ENCODE measurements at regions not wholly inside any gene's neighbourhood (a gene's known extent, or its start where the extent isn't known, plus 50 kb on each side); places are given as distances from the start of the nearest gene placed in this dataset.

GRCh38 chr4:32106767-32107166 is 1386.6 kb downstream of the PCDH7 start:
- Histone ChIP-seq H4K20me1 (ENCODE audit: insufficient read depth, poor library complexity, severe bottlenecking) (no peaks in the 10 kb centered on the region), H3K4me1 (ENCODE audit: insufficient read depth) (no peaks in the 10 kb centered on the region), H3K27ac (no peak overlapping the region), H3K27me3 (no peaks in the 10 kb centered on the region), H3K9me2 (replicated peaks; ENCODE audit: insufficient read depth) (no peaks in the 10 kb centered on the region), H2AFZ (no peak overlapping the region), H3K4me3 (no peak overlapping the region), H3K79me2 (no peaks in the 10 kb centered on the region), H3K36me3 (replicated peaks; ENCODE audit: insufficient read depth, low read depth) (no peaks in the 10 kb centered on the region), H3K9me3 (ENCODE audit: low read depth) (no peaks in the 10 kb centered on the region), H3K4me2 (no peak overlapping the region)
- WGBS (ENCODE audit: low lambda C conversion rate, missing lambda C conversion rate): 90% methylated on average over 3 of the region's 3 CpGs
- TF ChIP-seq EZH2phosphoT487 (IDR thresholded peaks at IDR 0.05; ENCODE audit: low read depth, severe bottlenecking, unreplicated experiment) (no peak), CTCF (IDR thresholded peaks at IDR 0.05; ENCODE audit: poor library complexity) (no peak), EZH2 (IDR thresholded peaks at IDR 0.05; ENCODE audit: borderline replicate concordance) (no peak)
- no peak for DNase-seq (ENCODE audit: low spot score)

- H3K27ac ChIP-seq: no peak overlapping the region
- no peaks in the 10 kb centered on the region for H3K27me3 ChIP-seq
- no peaks in the 10 kb centered on the region for H3K4me1 ChIP-seq (ENCODE audit: insufficient read depth)
- no peak overlapping the region for H3K4me2 ChIP-seq
- no peaks in the 10 kb centered on the region for H3K36me3 ChIP-seq (replicated peaks; ENCODE audit: insufficient read depth, low read depth)
- no peaks in the 10 kb centered on the region for H3K79me2 ChIP-seq
- H3K4me3 ChIP-seq: no peak overlapping the region
- no peak for DNase-seq (ENCODE audit: low spot score)
- TF ChIP-seq CTCF (IDR thresholded peaks at IDR 0.05; ENCODE audit: poor library complexity): no peak
- TF ChIP-seq EZH2 (IDR thresholded peaks at IDR 0.05; ENCODE audit: borderline replicate concordance): no peak
- TF ChIP-seq EZH2phosphoT487 (IDR thresholded peaks at IDR 0.05; ENCODE audit: low read depth, severe bottlenecking, unreplicated experiment): no peak
- H3K9me2 ChIP-seq (replicated peaks; ENCODE audit: insufficient read depth): no peaks in the 10 kb centered on the region
- no peaks in the 10 kb centered on the region for H3K9me3 ChIP-seq (ENCODE audit: low read depth)
- H2AFZ ChIP-seq: no peak overlapping the region
- H4K20me1 ChIP-seq (ENCODE audit: insufficient read depth, poor library complexity, severe bottlenecking): no peaks in the 10 kb centered on the region
These were observed 1392.7 kb downstream of the PCDH7 start for GRCh38 chr4:32112891-32113290.

GRCh38 chr4:32117693-32118092 is 1397.5 kb downstream of the PCDH7 start:
- TF ChIP-seq CTCF (IDR thresholded peaks at IDR 0.05; ENCODE audit: poor library complexity): peak; percentile 11
- TF ChIP-seq EZH2 (IDR thresholded peaks at IDR 0.05; ENCODE audit: borderline replicate concordance): no peak
- no peak for TF ChIP-seq EZH2phosphoT487 (IDR thresholded peaks at IDR 0.05; ENCODE audit: low read depth, severe bottlenecking, unreplicated experiment)
- 77% methylated on average over 3 of the region's 3 CpGs for WGBS (ENCODE audit: low lambda C conversion rate, missing lambda C conversion rate)
- no peaks in the 10 kb centered on the region for H3K79me2 ChIP-seq
- no peaks in the 10 kb centered on the region for H3K27me3 ChIP-seq
- H4K20me1 ChIP-seq (ENCODE audit: insufficient read depth, poor library complexity, severe bottlenecking): no peaks in the 10 kb centered on the region
- H3K9me2 ChIP-seq (replicated peaks; ENCODE audit: insufficient read depth): no peaks in the 10 kb centered on the region
- H3K27ac ChIP-seq: no peak overlapping the region
- no peaks in the 10 kb centered on the region for H3K36me3 ChIP-seq (replicated peaks; ENCODE audit: insufficient read depth, low read depth)
- no peak overlapping the region for H2AFZ ChIP-seq
- no peak overlapping the region for H3K4me2 ChIP-seq
- H3K4me3 ChIP-seq: no peak overlapping the region
- no peak for DNase-seq (ENCODE audit: low spot score)
- no peaks in the 10 kb centered on the region for H3K9me3 ChIP-seq (ENCODE audit: low read depth)
- H3K4me1 ChIP-seq (ENCODE audit: insufficient read depth): no peaks in the 10 kb centered on the region

GRCh38 chr4:32119907-32120306 is 1399.7 kb downstream of the PCDH7 start:
- no peaks in the 10 kb centered on the region for H3K36me3 ChIP-seq (replicated peaks; ENCODE audit: insufficient read depth, low read depth)
- DNase-seq (ENCODE audit: low spot score): no peak
- no peak overlapping the region for H3K4me2 ChIP-seq
- H2AFZ ChIP-seq: no peak overlapping the region
- no peaks in the 10 kb centered on the region for H3K4me1 ChIP-seq (ENCODE audit: insufficient read depth)
- H3K9me3 ChIP-seq (ENCODE audit: low read depth): no peaks in the 10 kb centered on the region
- H3K4me3 ChIP-seq: no peak overlapping the region
- no peaks in the 10 kb centered on the region for H3K9me2 ChIP-seq (replicated peaks; ENCODE audit: insufficient read depth)
- no peaks in the 10 kb centered on the region for H3K27me3 ChIP-seq
- H4K20me1 ChIP-seq (ENCODE audit: insufficient read depth, poor library complexity, severe bottlenecking): no peaks in the 10 kb centered on the region
- WGBS (ENCODE audit: low lambda C conversion rate, missing lambda C conversion rate): 96% methylated on average over 1 of the region's 1 CpG
- H3K27ac ChIP-seq: no peak overlapping the region
- TF ChIP-seq CTCF (IDR thresholded peaks at IDR 0.05; ENCODE audit: poor library complexity): no peak
- TF ChIP-seq EZH2phosphoT487 (IDR thresholded peaks at IDR 0.05; ENCODE audit: low read depth, severe bottlenecking, unreplicated experiment): no peak
- no peak for TF ChIP-seq EZH2 (IDR thresholded peaks at IDR 0.05; ENCODE audit: borderline replicate concordance)
- no peaks in the 10 kb centered on the region for H3K79me2 ChIP-seq
